Ishikawa (cell line): ENCODE measurements at regions not wholly inside any gene's neighbourhood (a gene's known extent, or its start where the extent isn't known, plus 50 kb on each side); places are given as distances from the start of the nearest gene placed in this dataset.

Experiments
- CEBPB ChIP-seq: IDR thresholded peaks from 2 replicates; pipeline ENCODE4 v1.6.1; 2012
- CREB1 ChIP-seq: IDR thresholded peaks from 2 replicates; pipeline ENCODE4 v1.6.1; 2012; ENCODE audit warnings: low read depth
- EGR1 ChIP-seq: IDR thresholded peaks from 2 replicates; pipeline ENCODE4 v1.6.1; 2012
- EP300 ChIP-seq: IDR thresholded peaks from 2 replicates; pipeline ENCODE4 v1.6.1; 2012; ENCODE audit warnings: borderline replicate concordance
- FOXM1 ChIP-seq: IDR thresholded peaks from 2 replicates; pipeline ENCODE4 v1.6.1; 2012; ENCODE audit warnings: low read depth, borderline replicate concordance
- NFIC ChIP-seq: IDR thresholded peaks from 2 replicates; pipeline ENCODE4 v1.6.1; 2012
- RAD21 ChIP-seq: IDR thresholded peaks from 2 replicates; pipeline ENCODE4 v1.6.1; 2012; ENCODE audit warnings: low read depth
- TAF1 ChIP-seq: IDR thresholded peaks from 2 replicates; pipeline ENCODE4 v1.6.1; 2012; ENCODE audit warnings: low read depth, mild to moderate bottlenecking
- TCF12 ChIP-seq: IDR thresholded peaks from 2 replicates; pipeline ENCODE4 v1.6.1; 2012; ENCODE audit warnings: low read depth
- TEAD4 ChIP-seq: IDR thresholded peaks from 2 replicates; pipeline ENCODE4 v1.6.1; 2012
- YY1 ChIP-seq: IDR thresholded peaks from 2 replicates; pipeline ENCODE4 v1.6.1; 2012; ENCODE audit warnings: low read depth
- TF ChIP-seq, protein P1 (sequence below): IDR thresholded peaks from 2 replicates; pipeline ENCODE4 v1.6.1; 2012; ENCODE audit warnings: low read depth, mild to moderate bottlenecking
- TF ChIP-seq, protein P2 (sequence below): IDR thresholded peaks from 2 replicates; pipeline ENCODE4 v1.6.1; 2012
- TF ChIP-seq, protein P3 (sequence below): IDR thresholded peaks from 2 replicates; pipeline ENCODE4 v1.6.1; 2012

DNA sequence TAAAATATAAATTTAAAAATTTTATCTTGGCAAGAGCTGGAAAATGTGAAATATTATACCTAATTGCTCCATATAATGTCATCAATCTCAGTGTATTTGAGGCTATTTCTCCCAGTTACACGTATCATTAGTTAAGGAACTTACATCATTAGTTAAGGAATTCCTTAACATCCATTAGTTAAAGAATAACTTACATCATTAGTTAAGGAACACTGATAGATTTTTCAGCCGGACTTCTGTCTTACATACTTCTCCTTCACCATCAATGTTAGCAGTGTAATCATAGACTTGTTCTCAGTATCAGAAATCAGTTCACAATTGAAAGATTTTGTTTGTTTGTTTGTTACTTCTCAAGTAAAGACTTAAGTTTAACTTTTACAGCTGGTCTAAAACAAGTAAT, 524.4 kb upstream of the CHD1 start:
- TF ChIP-seq FOXM1 = no peak
- TF ChIP-seq YY1 = no peak
- no peak for TF ChIP-seq EGR1
- no peak for TF ChIP-seq EP300
- no peak for TF ChIP-seq RAD21
- TF ChIP-seq TAF1 = no peak
- TF ChIP-seq NFIC = no peak
- TF ChIP-seq TEAD4 = no peak
- TF ChIP-seq CEBPB = no peak
- no peak for TF ChIP-seq TCF12
- TF ChIP-seq, protein P1, sequence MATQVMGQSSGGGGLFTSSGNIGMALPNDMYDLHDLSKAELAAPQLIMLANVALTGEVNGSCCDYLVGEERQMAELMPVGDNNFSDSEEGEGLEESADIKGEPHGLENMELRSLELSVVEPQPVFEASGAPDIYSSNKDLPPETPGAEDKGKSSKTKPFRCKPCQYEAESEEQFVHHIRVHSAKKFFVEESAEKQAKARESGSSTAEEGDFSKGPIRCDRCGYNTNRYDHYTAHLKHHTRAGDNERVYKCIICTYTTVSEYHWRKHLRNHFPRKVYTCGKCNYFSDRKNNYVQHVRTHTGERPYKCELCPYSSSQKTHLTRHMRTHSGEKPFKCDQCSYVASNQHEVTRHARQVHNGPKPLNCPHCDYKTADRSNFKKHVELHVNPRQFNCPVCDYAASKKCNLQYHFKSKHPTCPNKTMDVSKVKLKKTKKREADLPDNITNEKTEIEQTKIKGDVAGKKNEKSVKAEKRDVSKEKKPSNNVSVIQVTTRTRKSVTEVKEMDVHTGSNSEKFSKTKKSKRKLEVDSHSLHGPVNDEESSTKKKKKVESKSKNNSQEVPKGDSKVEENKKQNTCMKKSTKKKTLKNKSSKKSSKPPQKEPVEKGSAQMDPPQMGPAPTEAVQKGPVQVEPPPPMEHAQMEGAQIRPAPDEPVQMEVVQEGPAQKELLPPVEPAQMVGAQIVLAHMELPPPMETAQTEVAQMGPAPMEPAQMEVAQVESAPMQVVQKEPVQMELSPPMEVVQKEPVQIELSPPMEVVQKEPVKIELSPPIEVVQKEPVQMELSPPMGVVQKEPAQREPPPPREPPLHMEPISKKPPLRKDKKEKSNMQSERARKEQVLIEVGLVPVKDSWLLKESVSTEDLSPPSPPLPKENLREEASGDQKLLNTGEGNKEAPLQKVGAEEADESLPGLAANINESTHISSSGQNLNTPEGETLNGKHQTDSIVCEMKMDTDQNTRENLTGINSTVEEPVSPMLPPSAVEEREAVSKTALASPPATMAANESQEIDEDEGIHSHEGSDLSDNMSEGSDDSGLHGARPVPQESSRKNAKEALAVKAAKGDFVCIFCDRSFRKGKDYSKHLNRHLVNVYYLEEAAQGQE = no peak
- TF ChIP-seq, protein P2, sequence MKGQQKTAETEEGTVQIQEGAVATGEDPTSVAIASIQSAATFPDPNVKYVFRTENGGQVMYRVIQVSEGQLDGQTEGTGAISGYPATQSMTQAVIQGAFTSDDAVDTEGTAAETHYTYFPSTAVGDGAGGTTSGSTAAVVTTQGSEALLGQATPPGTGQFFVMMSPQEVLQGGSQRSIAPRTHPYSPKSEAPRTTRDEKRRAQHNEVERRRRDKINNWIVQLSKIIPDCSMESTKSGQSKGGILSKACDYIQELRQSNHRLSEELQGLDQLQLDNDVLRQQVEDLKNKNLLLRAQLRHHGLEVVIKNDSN = no peak
- TF ChIP-seq, protein P3, sequence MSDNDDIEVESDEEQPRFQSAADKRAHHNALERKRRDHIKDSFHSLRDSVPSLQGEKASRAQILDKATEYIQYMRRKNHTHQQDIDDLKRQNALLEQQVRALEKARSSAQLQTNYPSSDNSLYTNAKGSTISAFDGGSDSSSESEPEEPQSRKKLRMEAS = no peak
- TF ChIP-seq CREB1 = no peak
